ENCODE measurements at regions not wholly inside any gene's neighbourhood (a gene's known extent, or its start where the extent isn't known, plus 50 kb on each side); places are given as distances from the start of the nearest gene placed in this dataset.

DNA sequence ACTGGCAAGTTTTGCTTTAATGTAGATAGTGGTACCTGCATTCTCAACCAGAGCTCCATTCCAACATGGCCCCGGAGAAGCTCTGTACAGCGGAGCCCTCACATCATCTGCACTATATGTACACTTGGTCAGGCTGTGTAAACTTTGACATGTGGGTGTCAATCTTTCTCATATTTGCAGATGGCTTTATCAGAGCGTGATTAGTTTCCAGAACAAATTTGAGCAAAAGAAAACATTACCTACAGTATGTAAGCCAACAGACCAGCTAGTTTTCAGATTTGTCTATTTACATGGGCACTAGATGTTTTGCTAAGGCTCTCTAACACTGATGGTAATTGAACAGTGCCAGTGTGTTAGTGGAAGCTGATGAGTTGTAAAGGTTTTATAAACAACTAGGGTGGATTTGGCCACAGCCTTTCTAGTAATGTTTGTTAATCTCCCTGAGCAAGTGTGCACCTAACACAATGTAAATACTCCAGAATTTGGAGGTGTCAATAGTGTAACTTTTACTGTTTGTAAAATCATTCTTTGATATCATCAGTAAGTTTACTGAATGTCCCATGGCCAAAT, 131.8 kb downstream of the FOXA2 start (continued):
- TF ChIP-seq GABPA (IDR thresholded peaks at IDR 0.05 in 1 of 2, conservative IDR thresholded peaks at IDR 0.05 in 1 of 2) (peak in 1 of 2 donors; percentile 9), ZBTB33 (IDR thresholded peaks at IDR 0.05) (peak; percentile 63), FOXA2 (IDR thresholded peaks at IDR 0.05) (peak; percentile 86), RAD21 (IDR thresholded peaks at IDR 0.05) (peak in 1 of 2 donors; percentile 19), ATF3 (IDR thresholded peaks at IDR 0.05) (no peak), RXRA (IDR thresholded peaks at IDR 0.05) (peak in 1 of 2 donors; percentile 79), YY1 (IDR thresholded peaks at IDR 0.05) (peak; percentile 87), TAF1 (conservative IDR thresholded peaks at IDR 0.05) (no peak)

DNA sequence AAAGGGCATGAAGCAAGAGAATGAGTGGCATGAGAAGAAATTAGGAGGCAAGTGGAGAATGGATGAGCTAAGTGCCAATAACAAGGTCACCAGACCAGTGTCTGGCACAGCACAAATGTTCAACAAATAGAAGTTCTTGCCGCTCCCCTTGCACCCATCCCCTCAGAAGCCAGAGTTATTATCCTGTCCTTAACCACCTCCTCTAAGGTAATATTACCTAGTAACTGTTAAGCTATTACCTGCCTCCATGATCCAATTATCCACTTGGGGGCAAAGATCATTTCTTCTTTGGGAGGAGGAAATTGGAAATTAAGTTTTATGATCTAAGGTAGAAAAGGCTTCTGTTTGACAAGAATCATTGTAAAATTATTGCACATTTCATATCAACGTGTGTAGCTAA, 133.8 kb downstream of the FOXA2 start:
- no peaks in the 10 kb centered on the region for H3K9me3 ChIP-seq (ENCODE audit: control insufficient read depth in 4 of 4, low read length in 3 of 4)
- no peak overlapping the region for H3K4me3 ChIP-seq (ENCODE audit: low read depth in 1 of 3, low read length in 3 of 3)
- 86% methylated on average over 2 of the region's 2 CpGs for WGBS
- H3K27ac ChIP-seq (ENCODE audit: low read depth in 1 of 2, low read length in 2 of 2) = no peak overlapping the region
- TF ChIP-seq GABPA (IDR thresholded peaks at IDR 0.05 in 1 of 2, conservative IDR thresholded peaks at IDR 0.05 in 1 of 2) (no peak), HNF4G (IDR thresholded peaks at IDR 0.05) (no peak), RXRA (IDR thresholded peaks at IDR 0.05) (no peak), ZBTB33 (IDR thresholded peaks at IDR 0.05) (no peak), RAD21 (IDR thresholded peaks at IDR 0.05) (no peak), SP1 (IDR thresholded peaks at IDR 0.05) (no peak), NR2F2 (IDR thresholded peaks at IDR 0.05) (no peak), YY1 (IDR thresholded peaks at IDR 0.05) (no peak), TAF1 (conservative IDR thresholded peaks at IDR 0.05) (no peak), FOXA2 (IDR thresholded peaks at IDR 0.05) (no peak), ATF3 (IDR thresholded peaks at IDR 0.05) (no peak), FOXA1 (IDR thresholded peaks at IDR 0.05) (no peak), EGR1 (IDR thresholded peaks at IDR 0.05; ENCODE audit: low read depth in 2 of 2) (no peak), JUND (IDR thresholded peaks at IDR 0.05) (no peak), HNF4A (conservative IDR thresholded peaks at IDR 0.05) (no peak)
- TF ChIP-seq, protein P1, sequence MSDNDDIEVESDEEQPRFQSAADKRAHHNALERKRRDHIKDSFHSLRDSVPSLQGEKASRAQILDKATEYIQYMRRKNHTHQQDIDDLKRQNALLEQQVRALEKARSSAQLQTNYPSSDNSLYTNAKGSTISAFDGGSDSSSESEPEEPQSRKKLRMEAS (IDR thresholded peaks at IDR 0.05) = no peak
- TF ChIP-seq, protein P2, sequence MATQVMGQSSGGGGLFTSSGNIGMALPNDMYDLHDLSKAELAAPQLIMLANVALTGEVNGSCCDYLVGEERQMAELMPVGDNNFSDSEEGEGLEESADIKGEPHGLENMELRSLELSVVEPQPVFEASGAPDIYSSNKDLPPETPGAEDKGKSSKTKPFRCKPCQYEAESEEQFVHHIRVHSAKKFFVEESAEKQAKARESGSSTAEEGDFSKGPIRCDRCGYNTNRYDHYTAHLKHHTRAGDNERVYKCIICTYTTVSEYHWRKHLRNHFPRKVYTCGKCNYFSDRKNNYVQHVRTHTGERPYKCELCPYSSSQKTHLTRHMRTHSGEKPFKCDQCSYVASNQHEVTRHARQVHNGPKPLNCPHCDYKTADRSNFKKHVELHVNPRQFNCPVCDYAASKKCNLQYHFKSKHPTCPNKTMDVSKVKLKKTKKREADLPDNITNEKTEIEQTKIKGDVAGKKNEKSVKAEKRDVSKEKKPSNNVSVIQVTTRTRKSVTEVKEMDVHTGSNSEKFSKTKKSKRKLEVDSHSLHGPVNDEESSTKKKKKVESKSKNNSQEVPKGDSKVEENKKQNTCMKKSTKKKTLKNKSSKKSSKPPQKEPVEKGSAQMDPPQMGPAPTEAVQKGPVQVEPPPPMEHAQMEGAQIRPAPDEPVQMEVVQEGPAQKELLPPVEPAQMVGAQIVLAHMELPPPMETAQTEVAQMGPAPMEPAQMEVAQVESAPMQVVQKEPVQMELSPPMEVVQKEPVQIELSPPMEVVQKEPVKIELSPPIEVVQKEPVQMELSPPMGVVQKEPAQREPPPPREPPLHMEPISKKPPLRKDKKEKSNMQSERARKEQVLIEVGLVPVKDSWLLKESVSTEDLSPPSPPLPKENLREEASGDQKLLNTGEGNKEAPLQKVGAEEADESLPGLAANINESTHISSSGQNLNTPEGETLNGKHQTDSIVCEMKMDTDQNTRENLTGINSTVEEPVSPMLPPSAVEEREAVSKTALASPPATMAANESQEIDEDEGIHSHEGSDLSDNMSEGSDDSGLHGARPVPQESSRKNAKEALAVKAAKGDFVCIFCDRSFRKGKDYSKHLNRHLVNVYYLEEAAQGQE (IDR thresholded peaks at IDR 0.05) = no peak
- TF ChIP-seq, protein P3, sequence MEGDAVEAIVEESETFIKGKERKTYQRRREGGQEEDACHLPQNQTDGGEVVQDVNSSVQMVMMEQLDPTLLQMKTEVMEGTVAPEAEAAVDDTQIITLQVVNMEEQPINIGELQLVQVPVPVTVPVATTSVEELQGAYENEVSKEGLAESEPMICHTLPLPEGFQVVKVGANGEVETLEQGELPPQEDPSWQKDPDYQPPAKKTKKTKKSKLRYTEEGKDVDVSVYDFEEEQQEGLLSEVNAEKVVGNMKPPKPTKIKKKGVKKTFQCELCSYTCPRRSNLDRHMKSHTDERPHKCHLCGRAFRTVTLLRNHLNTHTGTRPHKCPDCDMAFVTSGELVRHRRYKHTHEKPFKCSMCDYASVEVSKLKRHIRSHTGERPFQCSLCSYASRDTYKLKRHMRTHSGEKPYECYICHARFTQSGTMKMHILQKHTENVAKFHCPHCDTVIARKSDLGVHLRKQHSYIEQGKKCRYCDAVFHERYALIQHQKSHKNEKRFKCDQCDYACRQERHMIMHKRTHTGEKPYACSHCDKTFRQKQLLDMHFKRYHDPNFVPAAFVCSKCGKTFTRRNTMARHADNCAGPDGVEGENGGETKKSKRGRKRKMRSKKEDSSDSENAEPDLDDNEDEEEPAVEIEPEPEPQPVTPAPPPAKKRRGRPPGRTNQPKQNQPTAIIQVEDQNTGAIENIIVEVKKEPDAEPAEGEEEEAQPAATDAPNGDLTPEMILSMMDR (IDR thresholded peaks at IDR 0.05; ENCODE audit: low read depth, low read length, missing input control) = no peak
- no peak overlapping the region for H3K9ac ChIP-seq (ENCODE audit: low read depth in 1 of 2, low read length in 2 of 2)
- peaks cover 7 to 38% (median 30%) of the 10 kb centered on the region in 4 donors for H3K4me1 ChIP-seq (ENCODE audit: control insufficient read depth in 4 of 4, insufficient read depth in 4 of 4, low read length in 3 of 4)
- H3K27me3 ChIP-seq (ENCODE audit: control insufficient read depth in 4 of 4, insufficient read depth in 4 of 4, low read length in 3 of 4) = no peaks in the 10 kb centered on the region
- H3K36me3 ChIP-seq (ENCODE audit: control insufficient read depth in 4 of 4, insufficient read depth in 3 of 4, low read depth in 1 of 4, low read length in 3 of 4) = no peaks in the 10 kb centered on the region
- no peak for DNase-seq (ENCODE audit: low spot score)

Measured in liver (tissue), 8 donors.